ENCODE measurements at regions not wholly inside any gene's neighbourhood (a gene's known extent, or its start where the extent isn't known, plus 50 kb on each side); places are given as distances from the start of the nearest gene placed in this dataset.

DNA sequence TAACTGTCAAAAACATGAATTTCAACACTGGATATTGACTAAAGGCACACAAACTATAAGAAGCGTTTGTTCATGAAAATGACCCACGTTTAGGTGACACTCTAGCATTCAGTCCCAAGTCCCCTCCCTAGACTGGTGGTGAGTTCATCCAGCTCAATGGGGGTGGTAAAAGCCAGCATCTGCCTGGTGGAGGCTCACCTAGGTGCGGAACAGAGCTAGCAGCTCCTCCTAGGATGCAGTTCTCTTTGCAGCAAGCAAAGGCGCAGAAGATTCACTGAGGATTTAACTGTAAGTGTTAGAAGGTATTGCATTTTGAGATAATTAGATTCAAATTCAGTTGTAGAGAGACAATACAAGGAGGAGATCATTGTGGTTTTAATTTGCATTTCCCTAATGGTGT, 87.6 kb downstream of the VSTM2A start:
- no peak for DNase-seq (ENCODE audit: low read depth in 1 of 2, low spot score in 1 of 2)
- WGBS (ENCODE audit: missing lambda C conversion rate) = 21% methylated on average over 4 of the region's 4 CpGs
- Histone ChIP-seq H3K27ac (no peak overlapping the region), H3K4me2 (no peak overlapping the region), H3K4me1 (no peaks in the 10 kb centered on the region), H3K4me3 (no peak overlapping the region), H3K9me3 (no peaks in the 10 kb centered on the region)
- no peak; a peak in 1 of 6 replicates for ATAC-seq
- ChIA-PET POLR2A (no interaction called here), CTCF (interaction anchor here (2.0 kb wide), 1 partner anchor 27 kb away, joined by 4 read pairs; no protein-coding TSS in a partner anchor)
- no peak for TF ChIP-seq NR3C1 (IDR thresholded peaks at IDR 0.05)
- TF ChIP-seq POLR2A (IDR thresholded peaks at IDR 0.05; ENCODE audit: low read length) = no peak
- TF ChIP-seq SMC3 (IDR thresholded peaks at IDR 0.05) = no peak
- TF ChIP-seq, protein P1, sequence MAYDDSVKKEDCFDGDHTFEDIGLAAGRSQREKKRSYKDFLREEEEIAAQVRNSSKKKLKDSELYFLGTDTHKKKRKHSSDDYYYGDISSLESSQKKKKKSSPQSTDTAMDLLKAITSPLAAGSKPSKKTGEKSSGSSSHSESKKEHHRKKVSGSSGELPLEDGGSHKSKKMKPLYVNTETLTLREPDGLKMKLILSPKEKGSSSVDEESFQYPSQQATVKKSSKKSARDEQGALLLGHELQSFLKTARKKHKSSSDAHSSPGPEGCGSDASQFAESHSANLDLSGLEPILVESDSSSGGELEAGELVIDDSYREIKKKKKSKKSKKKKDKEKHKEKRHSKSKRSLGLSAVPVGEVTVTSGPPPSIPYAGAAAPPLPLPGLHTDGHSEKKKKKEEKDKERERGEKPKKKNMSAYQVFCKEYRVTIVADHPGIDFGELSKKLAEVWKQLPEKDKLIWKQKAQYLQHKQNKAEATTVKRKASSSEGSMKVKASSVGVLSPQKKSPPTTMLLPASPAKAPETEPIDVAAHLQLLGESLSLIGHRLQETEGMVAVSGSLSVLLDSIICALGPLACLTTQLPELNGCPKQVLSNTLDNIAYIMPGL (CRISPR knock-in tag; IDR thresholded peaks at IDR 0.05; ENCODE audit: borderline replicate concordance) = no peak
- no peak for FAIRE-seq

DNA sequence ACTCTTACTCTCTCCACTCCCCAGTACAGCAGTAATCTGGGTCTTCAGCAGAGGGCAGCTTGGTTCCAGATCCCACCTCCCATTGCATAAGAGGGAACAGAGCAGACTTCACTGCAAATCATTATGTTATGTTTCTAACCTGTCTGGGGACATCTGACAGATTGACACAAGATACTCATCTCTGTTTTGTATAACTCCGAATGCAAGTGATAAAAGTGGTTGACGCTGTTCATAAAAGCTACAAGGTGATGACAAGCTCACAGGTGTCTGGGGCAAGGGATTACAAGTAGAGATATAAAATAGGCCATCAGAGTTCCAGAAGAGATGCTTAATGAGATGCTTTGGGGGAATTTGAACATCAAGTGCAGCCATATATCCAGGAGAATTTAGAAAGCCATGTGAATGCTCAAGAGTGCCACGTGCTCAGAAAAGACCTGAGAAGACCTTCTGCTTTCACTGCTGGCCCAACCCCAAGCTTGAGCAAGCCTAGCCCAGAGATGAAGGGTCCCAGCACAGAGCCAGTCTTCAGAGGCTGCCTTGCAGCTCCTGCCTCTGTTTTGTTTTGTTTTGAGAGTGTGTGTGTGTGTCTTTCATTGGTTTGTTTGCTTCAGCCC, 80.6 kb downstream of the VSTM2A start:
- H3K27ac ChIP-seq = no peak overlapping the region
- ATAC-seq (no peak), FAIRE-seq (no peak), DNase-seq (ENCODE audit: low read depth in 1 of 2, low spot score in 1 of 2) (no peak)
- no peak overlapping the region for H3K4me3 ChIP-seq
- no peaks in the 10 kb centered on the region for H3K9me3 ChIP-seq
- ChIA-PET POLR2A (no interaction called here), CTCF (interaction anchor here (0.6 kb wide), 1 partner anchor 35 kb away, joined by 3 read pairs; no protein-coding TSS in a partner anchor)
- TF ChIP-seq MAZ (IDR thresholded peaks at IDR 0.05; ENCODE audit: borderline replicate concordance, low read depth, low read length) (no peak), TP53 (CRISPR knock-in tag; IDR thresholded peaks at IDR 0.05) (no peak), PHF8 (IDR thresholded peaks at IDR 0.05; ENCODE audit: borderline replicate concordance, low read depth) (no peak), JUN (IDR thresholded peaks at IDR 0.05) (no peak), EP300 (IDR thresholded peaks at IDR 0.05) (no peak), MYC (IDR thresholded peaks at IDR 0.05; ENCODE audit: borderline replicate concordance, low read length) (no peak), BHLHE40 (IDR thresholded peaks at IDR 0.05; ENCODE audit: low read depth, low read length) (no peak), FOSL2 (IDR thresholded peaks at IDR 0.05) (no peak), FOSL2 (CRISPR knock-in tag; IDR thresholded peaks at IDR 0.05) (no peak), EHF (CRISPR knock-in tag; IDR thresholded peaks at IDR 0.05) (no peak), ZC3H11A (IDR thresholded peaks at IDR 0.05) (no peak), JUNB (IDR thresholded peaks at IDR 0.05) (no peak), HEYL (CRISPR knock-in tag; IDR thresholded peaks at IDR 0.05) (no peak), ZNF302 (CRISPR knock-in tag; IDR thresholded peaks at IDR 0.05) (no peak)
- TF ChIP-seq, protein P2, sequence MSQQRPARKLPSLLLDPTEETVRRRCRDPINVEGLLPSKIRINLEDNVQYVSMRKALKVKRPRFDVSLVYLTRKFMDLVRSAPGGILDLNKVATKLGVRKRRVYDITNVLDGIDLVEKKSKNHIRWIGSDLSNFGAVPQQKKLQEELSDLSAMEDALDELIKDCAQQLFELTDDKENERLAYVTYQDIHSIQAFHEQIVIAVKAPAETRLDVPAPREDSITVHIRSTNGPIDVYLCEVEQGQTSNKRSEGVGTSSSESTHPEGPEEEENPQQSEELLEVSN (IDR thresholded peaks at IDR 0.05; ENCODE audit: borderline replicate concordance, low read depth) = no peak
- TF ChIP-seq, protein P3, sequence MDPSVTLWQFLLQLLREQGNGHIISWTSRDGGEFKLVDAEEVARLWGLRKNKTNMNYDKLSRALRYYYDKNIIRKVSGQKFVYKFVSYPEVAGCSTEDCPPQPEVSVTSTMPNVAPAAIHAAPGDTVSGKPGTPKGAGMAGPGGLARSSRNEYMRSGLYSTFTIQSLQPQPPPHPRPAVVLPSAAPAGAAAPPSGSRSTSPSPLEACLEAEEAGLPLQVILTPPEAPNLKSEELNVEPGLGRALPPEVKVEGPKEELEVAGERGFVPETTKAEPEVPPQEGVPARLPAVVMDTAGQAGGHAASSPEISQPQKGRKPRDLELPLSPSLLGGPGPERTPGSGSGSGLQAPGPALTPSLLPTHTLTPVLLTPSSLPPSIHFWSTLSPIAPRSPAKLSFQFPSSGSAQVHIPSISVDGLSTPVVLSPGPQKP (IDR thresholded peaks at IDR 0.05; ENCODE audit: low read depth, low read length) = no peak
- TF ChIP-seq, protein P4, sequence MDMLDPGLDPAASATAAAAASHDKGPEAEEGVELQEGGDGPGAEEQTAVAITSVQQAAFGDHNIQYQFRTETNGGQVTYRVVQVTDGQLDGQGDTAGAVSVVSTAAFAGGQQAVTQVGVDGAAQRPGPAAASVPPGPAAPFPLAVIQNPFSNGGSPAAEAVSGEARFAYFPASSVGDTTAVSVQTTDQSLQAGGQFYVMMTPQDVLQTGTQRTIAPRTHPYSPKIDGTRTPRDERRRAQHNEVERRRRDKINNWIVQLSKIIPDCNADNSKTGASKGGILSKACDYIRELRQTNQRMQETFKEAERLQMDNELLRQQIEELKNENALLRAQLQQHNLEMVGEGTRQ (IDR thresholded peaks at IDR 0.05) = no peak
- TF ChIP-seq, protein P5, sequence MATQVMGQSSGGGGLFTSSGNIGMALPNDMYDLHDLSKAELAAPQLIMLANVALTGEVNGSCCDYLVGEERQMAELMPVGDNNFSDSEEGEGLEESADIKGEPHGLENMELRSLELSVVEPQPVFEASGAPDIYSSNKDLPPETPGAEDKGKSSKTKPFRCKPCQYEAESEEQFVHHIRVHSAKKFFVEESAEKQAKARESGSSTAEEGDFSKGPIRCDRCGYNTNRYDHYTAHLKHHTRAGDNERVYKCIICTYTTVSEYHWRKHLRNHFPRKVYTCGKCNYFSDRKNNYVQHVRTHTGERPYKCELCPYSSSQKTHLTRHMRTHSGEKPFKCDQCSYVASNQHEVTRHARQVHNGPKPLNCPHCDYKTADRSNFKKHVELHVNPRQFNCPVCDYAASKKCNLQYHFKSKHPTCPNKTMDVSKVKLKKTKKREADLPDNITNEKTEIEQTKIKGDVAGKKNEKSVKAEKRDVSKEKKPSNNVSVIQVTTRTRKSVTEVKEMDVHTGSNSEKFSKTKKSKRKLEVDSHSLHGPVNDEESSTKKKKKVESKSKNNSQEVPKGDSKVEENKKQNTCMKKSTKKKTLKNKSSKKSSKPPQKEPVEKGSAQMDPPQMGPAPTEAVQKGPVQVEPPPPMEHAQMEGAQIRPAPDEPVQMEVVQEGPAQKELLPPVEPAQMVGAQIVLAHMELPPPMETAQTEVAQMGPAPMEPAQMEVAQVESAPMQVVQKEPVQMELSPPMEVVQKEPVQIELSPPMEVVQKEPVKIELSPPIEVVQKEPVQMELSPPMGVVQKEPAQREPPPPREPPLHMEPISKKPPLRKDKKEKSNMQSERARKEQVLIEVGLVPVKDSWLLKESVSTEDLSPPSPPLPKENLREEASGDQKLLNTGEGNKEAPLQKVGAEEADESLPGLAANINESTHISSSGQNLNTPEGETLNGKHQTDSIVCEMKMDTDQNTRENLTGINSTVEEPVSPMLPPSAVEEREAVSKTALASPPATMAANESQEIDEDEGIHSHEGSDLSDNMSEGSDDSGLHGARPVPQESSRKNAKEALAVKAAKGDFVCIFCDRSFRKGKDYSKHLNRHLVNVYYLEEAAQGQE (IDR thresholded peaks at IDR 0.05) = no peak
- TF ChIP-seq, protein P6, sequence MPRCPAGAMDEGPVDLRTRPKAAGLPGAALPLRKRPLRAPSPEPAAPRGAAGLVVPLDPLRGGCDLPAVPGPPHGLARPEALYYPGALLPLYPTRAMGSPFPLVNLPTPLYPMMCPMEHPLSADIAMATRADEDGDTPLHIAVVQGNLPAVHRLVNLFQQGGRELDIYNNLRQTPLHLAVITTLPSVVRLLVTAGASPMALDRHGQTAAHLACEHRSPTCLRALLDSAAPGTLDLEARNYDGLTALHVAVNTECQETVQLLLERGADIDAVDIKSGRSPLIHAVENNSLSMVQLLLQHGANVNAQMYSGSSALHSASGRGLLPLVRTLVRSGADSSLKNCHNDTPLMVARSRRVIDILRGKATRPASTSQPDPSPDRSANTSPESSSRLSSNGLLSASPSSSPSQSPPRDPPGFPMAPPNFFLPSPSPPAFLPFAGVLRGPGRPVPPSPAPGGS (IDR thresholded peaks at IDR 0.05) = no peak
- TF ChIP-seq, protein P7, sequence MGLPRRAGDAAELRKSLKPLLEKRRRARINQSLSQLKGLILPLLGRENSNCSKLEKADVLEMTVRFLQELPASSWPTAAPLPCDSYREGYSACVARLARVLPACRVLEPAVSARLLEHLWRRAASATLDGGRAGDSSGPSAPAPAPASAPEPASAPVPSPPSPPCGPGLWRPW (IDR thresholded peaks at IDR 0.05) = no peak
- H3K4me2 ChIP-seq = no peak overlapping the region
- WGBS (ENCODE audit: missing lambda C conversion rate) = 11% methylated on average over 3 of the region's 3 CpGs
- no peaks in the 10 kb centered on the region for H3K4me1 ChIP-seq

Measured in A549 (cell line).